HG02763 (cell line): ENCODE measurements at regions not wholly inside any gene's neighbourhood (a gene's known extent, or its start where the extent isn't known, plus 50 kb on each side); places are given as distances from the start of the nearest gene placed in this dataset.

Experiments used
- ATAC-seq: cut with Tn5 transposase; IDR thresholded peaks from one replicate; pipeline ENCODE4 v1.9.1; 2021; ENCODE audit warnings: mild to moderate bottlenecking, moderate library complexity; ENCODE audit not compliant: unreplicated experiment

DNA sequence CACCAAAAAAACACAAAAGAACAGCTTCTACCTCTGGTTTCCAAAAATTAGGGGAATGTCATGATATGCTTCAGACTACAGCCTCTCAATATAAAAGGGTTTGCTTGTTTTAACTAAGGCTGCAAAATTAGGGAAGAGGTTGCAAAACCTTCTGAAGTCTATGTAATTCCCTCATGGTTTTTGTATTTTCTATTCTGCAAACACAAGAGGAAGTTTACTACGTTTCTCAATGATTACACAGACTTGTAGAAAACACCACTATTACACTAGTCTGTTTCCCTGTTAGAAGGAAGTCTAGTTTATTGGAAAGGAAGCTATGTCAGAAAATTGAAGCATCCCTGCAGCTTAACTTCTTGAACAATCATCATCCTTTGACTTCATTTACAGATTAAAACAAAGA lies 229.7 kb upstream of the FMN2 start:
- ATAC-seq = no peak

DNA sequence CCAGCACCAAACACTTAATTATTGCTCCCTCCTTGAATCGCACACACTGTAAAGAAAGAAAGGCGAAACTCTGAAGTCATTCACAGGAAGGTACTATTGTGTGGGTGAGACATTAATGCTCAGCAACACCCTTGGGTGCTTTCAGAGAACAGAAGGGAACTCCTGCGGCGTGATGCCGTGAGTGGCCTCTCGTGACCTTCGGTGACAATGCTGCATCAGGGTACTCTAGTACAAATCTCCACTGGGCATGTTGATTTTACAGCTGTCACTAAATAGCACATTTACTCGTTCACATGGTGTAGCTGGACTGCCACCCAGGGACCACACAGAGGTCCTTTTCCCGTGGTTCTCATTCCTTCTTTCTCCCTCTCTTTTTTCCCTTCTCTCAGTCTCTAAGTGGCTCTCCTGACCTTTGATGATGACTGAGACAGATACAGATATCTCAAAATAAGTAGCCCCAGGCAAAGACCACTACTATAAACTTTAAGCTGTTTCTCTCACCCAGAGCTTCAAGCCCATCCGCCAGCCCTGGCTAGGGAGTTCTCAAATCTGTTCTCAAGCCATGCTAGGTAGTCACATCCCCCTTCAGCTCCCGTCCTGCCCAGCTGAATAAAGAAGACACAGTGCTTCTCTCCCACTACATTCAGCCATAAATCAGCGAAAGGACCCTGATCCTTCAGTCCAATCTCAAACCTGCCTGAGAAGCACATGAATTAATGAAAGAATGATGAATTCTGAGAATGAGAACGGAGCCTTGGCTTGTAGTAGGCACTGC lies 223.4 kb upstream of the FMN2 start:
- no peak for ATAC-seq

DNA sequence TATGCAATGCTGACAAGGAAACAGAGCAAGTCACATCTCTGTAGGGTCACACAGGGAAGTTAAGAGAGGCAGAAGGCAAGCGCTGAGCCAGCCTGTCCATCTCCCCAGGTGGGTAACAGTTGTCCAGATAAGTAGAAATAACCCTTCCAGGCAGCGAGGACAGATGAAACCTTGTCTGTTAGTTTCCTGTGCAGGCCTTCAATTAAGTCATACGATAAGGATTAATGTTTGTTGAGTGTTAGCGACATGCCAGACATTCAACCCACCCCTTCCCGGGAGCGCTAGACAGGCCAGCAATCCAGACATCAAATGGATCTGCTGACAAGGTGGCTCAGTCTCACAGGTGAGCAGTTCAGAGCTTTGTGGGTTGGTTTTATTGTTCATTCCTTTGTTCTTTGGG lies 221.5 kb upstream of the FMN2 start:
- ATAC-seq = no peak

- no peak for ATAC-seq
Measured at GRCh38 chr1:239872626-239873025, 219.1 kb upstream of the FMN2 start.

GRCh38 chr1:239874831-239875230 lies 216.9 kb upstream of the FMN2 start:
- no peak for ATAC-seq

DNA sequence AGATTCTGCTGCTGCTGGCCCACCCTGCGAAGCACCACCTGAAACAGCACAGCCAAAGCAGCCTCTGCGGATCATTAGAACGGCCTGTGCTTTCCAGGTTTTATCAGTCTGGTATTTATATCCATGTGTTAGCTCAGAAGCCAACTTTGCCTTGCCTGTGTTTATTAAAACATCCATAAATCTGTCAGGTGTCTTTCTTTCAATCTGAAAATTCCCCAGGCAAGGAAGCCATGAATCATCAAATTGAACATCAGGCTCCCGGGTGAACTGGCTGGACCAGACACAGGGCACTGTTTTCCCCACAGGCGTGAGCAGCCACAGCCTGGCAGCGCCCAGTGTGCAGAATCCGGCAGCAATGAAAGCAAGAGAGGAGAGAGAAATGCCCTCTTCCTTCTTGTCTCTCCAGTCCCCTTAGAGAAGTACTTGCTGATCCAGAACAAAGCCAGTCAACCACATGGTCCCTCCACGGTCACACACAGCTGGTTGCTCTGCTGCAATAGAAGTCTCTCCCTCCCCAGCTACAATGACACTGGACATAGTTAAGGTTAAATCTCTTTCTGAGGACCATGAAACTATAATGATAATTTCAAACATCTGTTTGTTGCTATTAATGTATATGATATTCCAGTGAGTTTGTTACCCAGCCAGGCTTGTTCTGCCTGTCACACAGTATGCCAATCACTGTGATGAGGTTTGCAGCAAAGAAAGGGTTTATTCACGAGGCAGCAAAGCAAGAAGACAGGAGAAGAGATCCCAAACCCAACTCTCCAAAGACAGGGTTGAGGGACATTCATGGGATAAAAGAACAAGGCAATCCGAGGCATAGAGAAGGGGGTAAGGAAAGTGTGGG lies 212.1 kb upstream of the FMN2 start:
- ATAC-seq = no peak

DNA sequence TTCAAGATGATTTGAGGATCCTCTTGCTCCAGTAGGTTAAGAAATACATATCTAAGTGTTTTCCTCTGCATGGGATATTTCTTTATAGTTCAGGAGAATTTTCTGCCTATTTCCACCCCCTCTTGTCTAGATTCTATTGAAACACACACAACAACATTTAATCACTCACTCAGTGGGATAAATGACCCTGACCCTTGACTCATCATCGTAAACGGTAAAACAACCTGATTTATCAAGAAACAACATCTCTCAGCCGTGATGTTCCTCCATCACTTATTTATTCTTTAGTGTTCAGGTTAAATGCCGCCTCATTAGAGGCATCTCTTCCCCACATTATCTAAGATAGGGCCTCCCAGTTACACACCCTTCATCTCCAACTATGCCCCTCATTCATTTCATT lies 208.7 kb upstream of the FMN2 start:
- no peak for ATAC-seq

DNA sequence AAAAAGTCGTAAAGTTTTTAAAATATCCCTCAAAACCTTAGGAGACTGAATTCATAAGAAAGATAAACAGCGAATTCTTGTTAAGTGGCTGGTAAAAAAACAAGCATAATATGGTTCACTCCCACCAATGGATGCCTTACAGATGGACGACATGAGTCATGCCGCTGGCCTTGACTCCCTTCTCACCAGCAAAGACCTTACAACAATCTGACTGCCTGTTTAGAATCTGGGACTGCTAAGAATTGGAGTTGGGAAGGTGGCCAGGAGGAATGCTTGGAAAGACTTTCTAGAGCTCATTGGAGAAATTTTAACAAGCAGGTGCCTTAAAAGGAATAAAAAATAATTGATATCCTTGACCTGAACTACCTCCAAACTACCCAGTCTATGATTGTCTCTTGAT lies 206.9 kb upstream of the FMN2 start:
- ATAC-seq = no peak

GRCh38 chr1:239886266-239886665 lies 205.4 kb upstream of the FMN2 start:
- no peak for ATAC-seq

DNA sequence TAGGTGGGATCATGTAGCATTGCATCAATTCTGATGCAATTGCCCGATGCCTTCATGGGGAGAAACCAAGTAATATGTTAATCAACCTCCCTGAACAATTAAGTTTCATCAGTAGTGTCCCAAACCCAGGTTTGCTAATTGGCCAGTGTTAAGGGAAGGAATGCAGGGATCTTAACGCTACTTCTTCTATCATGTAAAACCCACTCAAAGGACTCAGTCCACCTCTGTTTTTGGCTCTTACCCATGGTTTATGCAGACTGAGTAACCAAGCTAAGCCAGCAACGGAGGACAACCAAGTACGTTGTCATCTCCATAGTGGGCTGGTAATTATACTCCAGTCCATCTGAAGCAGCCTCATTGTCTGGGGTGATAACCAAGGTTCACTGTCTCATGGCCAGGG lies 203.0 kb upstream of the FMN2 start:
- ATAC-seq = no peak

- no peak for ATAC-seq
Measured at GRCh38 chr1:239891621-239892358, 199.9 kb upstream of the FMN2 start.

- no peak for ATAC-seq
Measured at GRCh38 chr1:239892602-239893001, 199.1 kb upstream of the FMN2 start.

DNA sequence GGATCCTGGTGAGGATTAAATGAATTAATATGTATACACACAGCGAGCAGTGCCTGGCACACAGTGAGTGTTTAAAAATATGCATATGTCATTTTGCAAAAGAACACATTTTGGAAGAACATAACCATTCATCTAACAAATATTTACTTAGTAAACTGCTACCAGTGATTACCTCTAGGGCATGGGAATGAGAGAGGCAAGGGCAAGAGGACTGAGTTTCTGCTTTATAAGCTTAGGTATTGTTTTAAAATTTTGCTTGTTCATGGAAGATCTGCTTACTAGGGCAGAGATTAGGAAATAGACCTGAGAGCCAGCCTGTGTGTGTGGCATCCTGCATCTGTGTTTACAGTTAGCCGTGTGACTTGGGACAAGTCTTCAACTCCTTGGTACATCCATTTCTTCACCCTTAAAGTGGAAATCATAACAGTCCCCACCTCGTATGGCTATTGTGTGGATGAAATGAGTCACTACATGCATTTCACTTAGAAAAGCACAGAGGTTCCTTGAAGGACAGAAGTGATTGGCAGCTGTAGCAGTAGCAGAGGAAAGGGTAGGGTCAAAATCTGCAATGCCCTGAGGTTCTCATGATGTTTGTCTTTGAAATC lies 198.5 kb upstream of the FMN2 start:
- ATAC-seq = no peak

DNA sequence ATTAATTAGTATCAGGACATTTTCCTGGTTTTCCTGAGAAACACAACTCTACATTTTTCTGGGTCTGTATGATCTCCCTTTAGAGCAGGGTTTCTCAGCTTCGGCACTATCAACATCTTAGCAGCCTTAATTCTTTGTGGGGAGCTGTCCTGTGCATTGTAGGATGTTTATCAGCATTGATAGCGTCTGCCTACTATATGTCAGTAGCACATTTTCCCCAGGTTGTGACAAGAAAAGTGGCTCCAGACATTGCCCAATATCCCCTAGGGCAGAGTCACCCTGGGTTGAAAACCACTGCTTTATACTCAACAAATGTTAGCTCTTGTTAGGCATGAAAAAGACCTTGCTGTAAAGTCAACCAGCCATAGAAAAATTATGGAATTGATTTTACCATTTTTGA lies 195.1 kb upstream of the FMN2 start:
- ATAC-seq = no peak

DNA sequence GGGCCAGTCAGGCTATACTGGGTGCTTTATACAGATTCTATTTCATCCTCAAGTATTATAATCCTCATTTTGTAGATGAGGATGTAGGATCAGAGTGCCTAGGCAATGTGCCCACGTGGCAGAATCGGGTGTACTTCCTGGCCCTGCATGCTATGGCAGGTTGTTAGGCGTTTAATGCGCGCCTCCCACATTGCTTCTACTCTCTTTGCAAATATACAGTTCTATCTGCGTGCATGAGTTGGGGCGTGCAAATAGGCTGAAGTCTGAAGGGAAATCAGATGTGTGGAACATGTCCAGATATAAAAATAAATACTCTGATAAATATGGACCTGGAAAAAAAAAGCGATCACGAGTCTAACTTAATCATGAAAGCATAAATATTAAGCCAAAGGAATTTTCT lies 194.7 kb upstream of the FMN2 start:
- ATAC-seq = no peak

DNA sequence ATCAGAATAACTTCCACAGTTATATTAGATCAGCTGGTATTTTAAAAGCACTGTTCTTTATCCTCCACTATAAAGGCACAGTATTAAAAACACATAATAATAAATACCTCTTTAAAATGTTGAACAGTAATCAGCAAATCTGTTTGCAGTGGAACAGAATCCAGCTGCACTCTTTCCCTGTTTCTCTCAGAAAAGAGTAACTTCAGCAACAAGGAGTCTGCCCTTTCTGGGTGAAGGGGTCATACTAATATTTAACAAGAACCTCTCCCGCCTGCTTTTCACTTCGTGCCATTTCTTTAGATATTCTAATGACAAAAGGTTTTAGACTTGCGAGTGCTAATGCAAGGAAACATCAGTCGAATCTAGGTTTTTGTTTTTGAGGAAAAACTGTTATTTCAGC lies 194.2 kb upstream of the FMN2 start:
- ATAC-seq = no peak

GRCh38 chr1:239898062-239898730 lies 193.5 kb upstream of the FMN2 start:
- peak; percentile 80 for ATAC-seq

DNA sequence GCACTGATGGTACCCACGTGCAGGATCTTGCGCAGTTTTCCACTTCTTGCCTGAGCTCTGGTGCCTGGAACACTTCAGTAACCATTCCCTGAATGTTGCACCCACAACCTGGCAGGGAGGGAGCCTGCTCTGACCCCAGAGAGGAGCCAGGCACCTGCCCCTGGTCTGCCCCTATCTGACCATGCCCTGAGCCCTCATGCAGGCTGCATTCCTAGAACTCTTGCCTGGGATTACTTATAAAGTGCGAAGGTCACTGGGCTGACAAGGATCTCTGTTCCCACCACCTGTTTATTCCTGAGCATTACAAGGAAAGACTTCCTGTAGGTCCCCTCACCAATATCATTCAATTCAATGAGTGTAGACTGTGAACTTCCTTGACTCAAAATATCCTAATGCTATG lies 191.9 kb upstream of the FMN2 start:
- ATAC-seq = no peak

DNA sequence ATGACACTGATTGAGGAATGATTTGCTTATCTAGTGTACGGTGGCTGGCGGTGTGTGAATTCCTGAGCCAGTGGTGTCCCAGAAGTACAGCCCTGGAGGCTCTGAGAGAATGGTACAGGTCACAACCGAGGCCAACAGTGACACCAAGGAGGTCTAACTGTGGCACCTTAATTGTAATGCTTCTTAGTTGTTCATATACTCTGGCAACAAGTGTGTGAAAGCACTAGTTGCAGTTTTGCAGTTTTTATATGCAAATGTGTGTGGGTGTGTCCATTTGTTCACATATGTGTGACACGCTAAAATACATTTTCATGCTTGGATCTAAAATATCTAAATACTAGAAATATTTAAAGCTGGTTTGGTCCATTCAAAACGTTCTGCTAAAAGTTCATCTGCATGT lies 185.3 kb upstream of the FMN2 start:
- ATAC-seq = no peak

- no peak for ATAC-seq
Measured at GRCh38 chr1:239909898-239910297, 181.8 kb upstream of the FMN2 start.

DNA sequence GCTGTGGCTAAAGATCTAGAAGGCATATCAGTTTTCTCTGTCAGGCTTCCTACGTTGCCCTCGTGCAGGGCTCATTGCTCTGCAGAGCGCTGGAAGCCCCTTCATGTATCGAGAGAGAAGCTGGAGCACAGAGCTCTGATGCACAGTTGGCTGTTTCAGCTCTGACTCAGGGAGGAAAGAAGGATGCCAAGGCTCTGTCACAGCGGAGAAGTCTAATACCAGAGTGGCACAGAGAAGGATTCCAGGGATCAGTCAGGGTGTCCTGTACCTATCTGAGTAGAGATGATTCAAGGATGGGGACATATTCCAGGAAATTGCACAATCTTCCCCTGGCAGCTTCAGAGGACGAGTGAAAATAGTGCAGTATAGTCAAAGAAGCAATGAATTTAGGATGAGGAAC lies 179.2 kb upstream of the FMN2 start:
- ATAC-seq = no peak
